Jurkat, Clone E6-1 (cell line): ENCODE measurements at regions not wholly inside any gene's neighbourhood (a gene's known extent, or its start where the extent isn't known, plus 50 kb on each side); places are given as distances from the start of the nearest gene placed in this dataset.

Experiments used
- DNase-seq: peaks from one replicate; pipeline ENCODE4 v3.0.0-alpha.2; 2011; ENCODE audit warnings: low read depth, low spot score
- H3K4me3 ChIP-seq: 2 replicates; pipeline ENCODE4 v1.5.1; 2011; ENCODE audit warnings: mild to moderate bottlenecking, low read length, control low read depth, moderate library complexity

DNA sequence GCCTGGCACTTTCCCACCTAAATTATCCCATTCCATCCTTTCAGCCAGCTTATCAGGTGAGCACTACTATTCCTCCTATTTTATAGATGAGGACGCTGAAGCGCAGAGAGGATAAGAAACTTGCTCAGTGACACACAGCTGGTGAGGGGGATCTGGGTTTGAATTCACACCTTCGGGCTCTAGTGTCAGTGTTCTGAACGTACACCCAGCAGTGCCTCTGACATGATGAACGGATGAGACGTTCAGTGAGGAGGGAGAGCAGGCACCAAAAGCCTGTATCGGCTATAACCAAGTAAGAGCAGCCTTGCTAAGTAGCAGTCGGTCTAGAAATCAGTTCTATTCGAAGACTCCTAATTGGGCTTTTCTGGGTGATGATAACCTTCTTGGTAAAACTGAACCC is 167.0 kb downstream of the ASB1 start:
- H3K4me3 ChIP-seq, result no peak overlapping the region
- no peak for DNase-seq

DNA sequence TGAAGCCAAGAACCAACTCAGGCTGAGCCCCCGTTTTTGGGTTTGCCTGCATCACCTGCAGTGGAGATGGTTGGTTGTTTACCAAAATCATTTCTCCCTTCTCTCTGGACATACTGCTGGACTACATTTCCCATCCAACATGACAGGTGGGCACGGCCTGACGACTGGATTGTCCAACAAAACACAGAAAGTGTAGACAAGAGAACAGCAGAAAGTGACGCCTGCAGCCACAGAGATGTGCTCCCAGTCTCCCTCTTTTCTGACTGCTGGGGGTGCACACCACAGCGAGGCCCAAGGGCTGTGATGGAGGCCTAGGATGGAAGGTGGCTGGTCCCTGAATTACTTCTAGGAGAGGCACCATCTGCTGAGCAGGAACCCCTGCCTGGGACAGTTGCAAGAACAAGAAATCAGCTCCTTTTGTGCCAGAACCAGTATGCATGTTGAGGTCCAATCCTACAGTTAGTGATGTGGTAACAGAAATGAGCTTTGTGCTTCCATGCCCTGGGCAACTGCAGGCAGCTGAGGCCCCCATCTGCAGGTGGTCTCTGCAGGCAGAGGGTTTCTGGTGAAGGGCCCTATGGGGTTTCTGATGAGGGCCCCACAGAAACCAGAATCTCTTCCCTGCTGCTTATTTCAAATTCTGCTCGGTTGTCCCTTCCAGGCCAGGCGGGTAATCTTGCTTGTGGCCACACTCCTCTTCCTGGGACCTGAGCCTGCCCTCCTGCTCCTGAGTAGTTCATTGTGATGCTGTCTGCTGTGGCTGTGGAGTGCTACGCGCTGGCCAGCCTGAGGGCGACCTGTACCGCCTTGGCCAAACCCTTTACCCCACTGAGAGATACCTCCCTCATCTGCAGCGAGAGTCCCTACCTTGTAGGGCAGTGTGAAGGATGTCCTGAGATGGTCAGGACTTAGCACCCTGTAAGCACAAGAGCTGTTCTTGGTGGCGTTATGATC is 168.3 kb downstream of the ASB1 start:
- H3K4me3 ChIP-seq, result no peak overlapping the region
- DNase-seq, result no peak

DNA sequence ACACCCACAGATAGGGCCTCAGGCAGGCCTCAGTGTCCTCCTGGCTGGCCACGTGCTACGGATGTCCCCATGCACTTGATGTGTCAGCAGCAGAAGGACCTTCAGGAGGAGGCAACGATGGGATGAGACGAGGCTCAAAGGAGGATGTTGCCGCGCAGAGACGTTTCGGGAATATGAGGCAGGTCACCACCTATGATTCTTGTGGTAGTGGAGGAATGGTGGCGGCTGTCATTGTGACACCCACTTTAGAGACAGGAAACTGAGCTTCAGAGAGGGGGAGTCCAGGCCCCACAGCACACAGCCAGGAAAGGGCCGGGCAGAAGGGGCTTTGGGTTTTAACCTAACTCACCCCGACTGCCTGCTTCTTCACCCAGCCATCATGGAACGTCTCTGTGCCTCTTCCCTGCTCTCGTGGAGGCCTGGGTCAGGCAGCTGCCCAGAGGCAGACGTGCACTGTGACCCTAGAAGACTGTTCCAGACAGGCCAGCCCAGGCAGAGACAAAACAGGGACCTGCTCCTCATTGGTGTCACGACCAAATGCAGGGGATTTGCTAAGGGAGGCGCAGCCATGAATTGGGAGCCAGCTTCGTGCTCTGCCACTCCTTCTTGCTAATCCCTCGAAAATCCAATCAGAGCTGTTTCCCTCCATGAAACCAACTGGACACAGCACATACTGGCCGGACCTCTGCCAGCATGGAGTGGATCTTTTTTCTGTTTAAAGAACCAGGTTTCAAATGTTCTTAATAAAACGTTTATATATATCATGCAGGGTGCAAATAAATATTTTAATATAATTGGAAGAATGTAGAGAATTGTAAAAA is 169.2 kb downstream of the ASB1 start:
- DNase-seq, result no peak
- H3K4me3 ChIP-seq, result no peak overlapping the region

DNA sequence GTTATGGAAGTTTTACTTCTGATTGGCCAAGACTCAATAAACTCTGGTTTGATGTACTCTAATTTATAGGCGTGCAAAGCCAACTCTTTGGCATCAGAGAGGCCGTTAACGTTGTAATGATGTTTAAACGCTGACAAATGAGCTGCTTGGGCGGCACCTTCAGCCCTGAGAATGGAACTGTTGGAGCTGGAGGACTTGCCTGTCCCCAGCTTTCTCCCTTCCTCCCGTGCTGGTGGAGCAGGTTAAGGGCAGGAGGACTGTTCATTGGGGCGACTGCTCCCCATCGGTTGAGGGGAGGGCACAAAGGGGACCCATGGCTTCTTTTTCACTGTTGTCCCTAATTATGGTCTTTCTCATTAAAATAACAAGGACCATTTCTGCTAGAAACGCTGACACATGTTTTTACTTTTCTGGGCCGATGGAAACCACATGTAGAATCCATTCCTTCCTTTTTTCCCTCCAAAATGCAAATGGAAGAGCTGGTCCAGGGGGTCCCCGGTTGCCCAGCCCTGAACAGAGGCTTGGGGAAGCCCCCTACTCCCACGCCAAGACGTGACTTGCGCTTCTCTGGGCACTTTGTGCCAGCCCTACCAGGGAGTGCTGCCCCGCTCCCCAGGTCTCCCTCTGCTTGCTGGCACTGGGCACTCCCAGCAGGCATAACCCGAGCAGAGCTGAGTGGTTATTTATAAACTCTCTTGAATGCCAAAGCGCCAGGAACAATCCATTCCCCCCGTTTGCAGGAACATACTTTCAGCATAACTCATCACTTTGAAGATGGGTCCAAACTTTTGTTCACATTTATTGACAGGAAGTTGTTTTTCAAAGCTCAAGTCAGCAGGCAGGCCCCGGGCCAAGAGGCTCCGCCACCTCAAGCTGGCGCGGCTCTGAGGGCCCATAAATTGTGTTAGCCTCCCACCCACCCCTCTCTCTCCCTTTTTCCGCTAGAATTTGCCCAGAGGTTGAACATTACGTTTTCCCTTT is 170.1 kb downstream of the ASB1 start:
- no peak overlapping the region for H3K4me3 ChIP-seq
- no peak for DNase-seq

DNA sequence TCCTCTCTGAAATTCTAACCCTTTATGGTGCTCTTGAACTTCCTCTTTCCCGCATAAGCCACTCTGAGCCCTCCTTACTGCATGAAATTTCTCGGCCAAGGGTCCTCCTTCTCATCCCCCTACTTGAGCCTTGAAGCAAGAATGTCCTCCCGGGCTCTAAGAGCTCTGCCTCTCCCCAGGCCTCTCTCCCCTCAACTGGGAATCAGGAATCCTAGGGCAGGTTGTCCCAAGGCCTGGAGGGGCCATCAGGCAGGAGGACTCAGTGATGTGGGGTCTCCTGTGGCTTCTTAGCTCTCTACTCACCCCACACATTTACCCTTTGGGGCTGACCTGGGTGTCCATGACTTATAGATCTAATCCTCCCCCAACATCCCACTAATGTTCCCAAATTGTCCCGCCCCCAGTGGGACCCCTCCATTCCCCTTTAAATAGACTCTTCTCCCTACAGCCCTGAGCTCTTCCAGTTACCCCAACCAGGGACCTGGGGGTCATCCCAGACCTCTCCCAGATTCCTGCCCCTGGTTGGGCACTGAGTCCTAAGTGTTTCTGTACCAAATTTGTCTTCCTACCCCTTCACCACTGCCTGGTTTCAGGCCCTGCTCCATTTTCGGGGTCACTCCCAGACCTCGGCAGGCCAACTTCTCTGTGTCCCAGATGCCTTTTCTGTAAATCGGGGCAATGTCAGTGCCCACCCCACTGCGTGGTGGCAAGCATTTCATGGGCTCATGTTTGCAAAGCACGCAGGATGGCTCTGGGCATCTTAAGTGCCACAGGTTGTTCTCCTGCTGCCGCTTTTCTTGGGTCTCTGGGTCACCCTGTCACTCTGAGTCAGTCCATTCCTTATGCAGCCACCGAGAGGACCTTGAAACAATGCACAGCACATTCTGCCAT is 171.2 kb downstream of the ASB1 start:
- H3K4me3 ChIP-seq, result no peak overlapping the region
- DNase-seq, result no peak

GRCh38 chr2:238598802-238599530 is 172.2 kb downstream of the ASB1 start:
- DNase-seq, result no peak
- no peak overlapping the region for H3K4me3 ChIP-seq

DNA sequence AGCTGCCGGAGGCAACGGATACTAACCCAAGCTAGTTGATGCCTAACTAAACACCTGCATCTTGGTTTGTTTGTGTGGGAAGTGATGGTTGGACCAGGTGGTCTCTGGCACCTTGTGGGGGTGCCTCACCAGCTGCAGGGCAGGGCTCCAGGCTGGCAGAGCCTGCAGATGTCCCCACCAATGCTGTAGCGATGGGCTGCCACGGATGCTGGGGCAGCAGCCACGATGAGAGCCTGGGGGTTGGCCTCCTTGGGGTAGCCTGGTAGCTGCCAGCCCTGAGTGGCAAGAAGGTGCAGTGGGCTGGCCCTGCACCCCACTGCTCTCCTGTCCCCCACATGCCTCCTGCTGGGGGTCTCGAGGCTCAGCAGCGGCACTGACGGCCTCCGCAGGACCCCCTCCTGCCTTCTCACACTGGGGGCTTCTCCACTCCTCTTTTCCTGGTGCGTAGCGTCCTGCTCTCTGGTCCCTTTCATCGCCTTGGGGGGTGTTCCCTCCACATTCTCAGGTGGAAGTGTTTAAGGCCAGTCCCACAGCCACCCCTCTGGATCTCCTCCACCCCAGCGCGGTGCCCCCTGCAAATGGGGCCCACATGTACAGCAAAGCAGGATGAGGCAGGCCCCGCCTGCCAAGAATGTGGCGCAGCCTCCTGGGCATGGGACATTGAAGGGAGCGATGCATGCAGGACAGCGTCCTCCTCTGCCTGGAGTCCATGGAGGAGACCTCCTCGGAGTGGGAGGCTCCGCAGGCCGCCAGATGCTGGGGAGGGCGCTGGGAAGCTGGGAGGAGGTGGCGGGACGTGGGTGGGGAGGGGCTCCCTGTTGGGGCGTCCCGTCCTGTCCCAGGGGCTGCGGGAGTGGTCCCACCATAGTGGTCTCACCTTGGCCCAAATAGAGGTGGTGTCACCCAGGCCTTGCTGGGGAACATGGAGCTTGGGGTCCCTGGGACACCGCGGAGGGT is 173.1 kb downstream of the ASB1 start:
- no peak overlapping the region for H3K4me3 ChIP-seq
- peak; percentile 8 for DNase-seq

- DNase-seq, result no peak
Measured at GRCh38 chr2:238600506-238601432, 174.0 kb downstream of the ASB1 start.

DNA sequence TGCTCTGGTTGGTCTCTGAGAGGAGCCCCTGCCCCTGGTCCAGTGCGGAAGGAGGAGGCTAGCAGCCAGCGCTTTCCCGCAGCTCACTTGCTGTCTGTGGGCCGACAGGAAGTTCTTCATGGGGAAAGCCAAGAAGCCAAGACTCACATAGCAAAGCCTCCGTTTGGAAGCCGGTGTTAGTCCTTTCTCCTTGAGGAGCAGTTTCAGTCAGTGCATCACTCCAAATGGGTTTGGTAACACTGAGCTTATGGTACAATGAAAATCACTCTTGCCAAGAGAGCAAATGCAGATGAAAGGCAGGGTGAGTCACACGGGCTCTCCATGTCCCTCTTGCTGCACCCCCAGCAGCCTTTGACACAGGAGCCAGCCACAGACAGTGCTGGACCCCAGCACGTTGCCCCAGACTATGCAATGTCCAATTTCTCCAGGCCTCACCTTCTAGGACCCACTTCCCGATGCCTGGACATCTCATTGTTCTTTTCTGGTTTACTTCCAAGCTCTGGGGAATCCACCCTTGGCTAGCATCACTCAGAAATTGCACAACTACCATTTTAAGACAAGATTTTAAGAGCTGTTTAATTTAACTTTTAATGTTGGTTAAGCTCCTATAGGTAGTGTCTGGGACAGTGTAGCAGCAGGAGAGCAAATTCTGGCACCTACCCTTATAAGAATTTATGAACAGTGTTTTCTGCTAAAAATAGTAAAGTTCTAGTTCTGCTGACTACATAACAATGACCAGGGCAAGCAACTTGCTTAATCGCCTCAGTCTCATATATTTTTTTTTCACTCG is 174.9 kb downstream of the ASB1 start:
- no peak for DNase-seq
- no peak overlapping the region for H3K4me3 ChIP-seq

More at GRCh38 chr2:238600506-238601432, 174.0 kb downstream of the ASB1 start:
- H3K4me3 ChIP-seq, result no peak overlapping the region

DNA sequence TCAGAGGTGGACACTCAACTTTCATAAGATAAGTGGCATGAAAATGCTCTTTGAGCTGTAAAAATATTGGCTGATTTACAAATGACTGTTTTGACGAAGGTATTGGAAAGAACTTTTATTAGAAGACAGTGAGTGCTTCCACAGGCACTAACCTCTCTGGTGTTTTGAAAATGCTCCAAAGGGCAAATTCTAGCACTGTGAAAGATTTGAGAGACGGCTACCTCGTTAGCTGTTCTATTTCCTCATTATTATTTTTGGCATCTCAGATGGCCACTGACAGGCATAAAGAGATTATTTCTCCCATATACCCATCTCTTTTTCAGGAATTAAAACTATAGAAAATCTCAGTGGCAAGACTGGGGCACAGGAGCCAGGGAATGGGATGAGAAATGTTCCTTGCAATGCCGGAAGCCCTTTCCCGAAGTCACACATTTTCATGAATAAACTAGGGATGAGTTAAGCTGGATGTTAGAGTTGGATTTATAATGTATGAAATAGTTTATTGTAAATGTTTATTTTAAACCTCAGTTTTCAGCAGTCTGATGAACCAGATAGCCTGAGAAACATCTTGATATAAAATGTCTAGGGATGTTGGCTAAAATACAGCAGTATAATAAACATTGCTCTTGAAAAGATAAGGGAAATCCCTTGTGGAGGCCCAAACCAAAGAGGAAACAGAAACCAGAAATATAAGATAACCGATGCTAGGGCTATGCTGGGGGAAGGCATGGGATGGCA is 175.7 kb downstream of the ASB1 start:
- no peak overlapping the region for H3K4me3 ChIP-seq
- no peak for DNase-seq

DNA sequence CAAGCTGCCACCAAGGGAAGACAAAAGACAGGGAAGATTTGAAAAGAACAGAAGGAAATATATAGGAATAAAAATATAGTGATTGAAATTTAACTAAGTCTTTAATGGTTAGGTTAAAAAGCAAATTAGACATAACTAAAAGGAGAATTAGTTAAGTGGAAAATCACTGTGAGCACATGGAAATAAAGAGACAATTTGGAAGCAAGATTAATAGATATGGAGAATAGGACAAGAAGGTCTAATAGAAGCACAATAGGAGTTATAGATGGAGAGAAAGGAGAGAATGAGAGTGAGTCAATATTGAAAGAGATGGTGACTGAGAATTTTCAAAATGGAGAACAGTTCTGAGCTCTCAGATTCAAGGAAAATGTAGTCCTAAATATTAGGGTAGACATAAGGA is 176.9 kb downstream of the ASB1 start:
- H3K4me3 ChIP-seq, result no peak overlapping the region
- DNase-seq, result no peak

DNA sequence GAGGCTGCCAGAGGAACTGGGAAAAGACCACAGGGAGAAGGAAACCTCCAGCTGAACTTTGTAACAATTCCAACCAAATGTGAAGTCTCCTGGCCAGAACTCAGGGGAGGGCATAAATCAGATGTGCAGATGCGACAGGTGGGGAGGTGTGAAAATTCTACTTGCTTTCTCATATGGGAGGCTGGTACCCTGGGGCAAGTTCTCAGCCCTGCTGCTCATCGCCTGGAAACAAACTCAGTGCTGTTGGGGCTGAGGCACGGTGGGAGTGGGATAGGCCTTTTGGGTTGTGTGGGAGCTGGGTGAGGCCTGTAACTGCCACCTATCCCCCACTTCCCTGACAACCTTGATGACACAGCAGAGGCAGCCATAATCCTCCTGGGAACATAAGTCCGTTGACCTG is 179.6 kb downstream of the ASB1 start:
- no peak for DNase-seq
- H3K4me3 ChIP-seq, result no peak overlapping the region

- no peak overlapping the region for H3K4me3 ChIP-seq
- no peak for DNase-seq
Measured at GRCh38 chr2:238613610-238614009, 186.9 kb downstream of the ASB1 start.

GRCh38 chr2:238614376-238614775 is 187.6 kb downstream of the ASB1 start:
- DNase-seq, result no peak
- no peak overlapping the region for H3K4me3 ChIP-seq
